GM19463 (cell line): ENCODE measurements at regions not wholly inside any gene's neighbourhood (a gene's known extent, or its start where the extent isn't known, plus 50 kb on each side); places are given as distances from the start of the nearest gene placed in this dataset.
"Not testable (repeated sequence)": the region's sequence is repeated elsewhere in the genome, so short reads cannot be mapped to it uniquely, and the experiment has no call there.

ENCODE experiments used
- ATAC-seq: cut with Tn5 transposase; IDR thresholded peaks from one replicate; pipeline ENCODE4 v1.9.1; 2021; ENCODE audit warnings: mild to moderate bottlenecking, moderate library complexity; ENCODE audit not compliant: unreplicated experiment

- ATAC-seq, result no peak
These were observed 224.2 kb downstream of the NPHP4 start for GRCh38 chr1:5768014-5768413.

GRCh38 chr1:5766996-5767395 is 225.2 kb downstream of the NPHP4 start:
- not testable (repeated sequence) for ATAC-seq

- ATAC-seq, result no peak
These were observed 226.0 kb downstream of the NPHP4 start for GRCh38 chr1:5765997-5766913.

GRCh38 chr1:5765483-5765882 is 226.7 kb downstream of the NPHP4 start:
- no peak for ATAC-seq

GRCh38 chr1:5764959-5765358 is 227.3 kb downstream of the NPHP4 start:
- no peak for ATAC-seq

GRCh38 chr1:5764464-5764863 is 227.8 kb downstream of the NPHP4 start:
- no peak for ATAC-seq

GRCh38 chr1:5763696-5764370 is 228.4 kb downstream of the NPHP4 start:
- ATAC-seq, result no peak

- no peak for ATAC-seq
These were observed 233.2 kb downstream of the NPHP4 start for GRCh38 chr1:5758859-5759578.

- no peak for ATAC-seq
These were observed 234.0 kb downstream of the NPHP4 start for GRCh38 chr1:5758000-5758858.

- no peak for ATAC-seq
These were observed 234.9 kb downstream of the NPHP4 start for GRCh38 chr1:5757187-5757805.

GRCh38 chr1:5756434-5757186 is 235.6 kb downstream of the NPHP4 start:
- no peak for ATAC-seq

GRCh38 chr1:5755552-5756125 is 236.6 kb downstream of the NPHP4 start:
- no peak for ATAC-seq

- no peak for ATAC-seq
These were observed 237.2 kb downstream of the NPHP4 start for GRCh38 chr1:5754817-5755551.

GRCh38 chr1:5753549-5754421 is 238.4 kb downstream of the NPHP4 start:
- ATAC-seq, result no peak

- ATAC-seq, result no peak
These were observed 239.3 kb downstream of the NPHP4 start for GRCh38 chr1:5752746-5753548.
